22Rv1 (cell line): ENCODE measurements at regions not wholly inside any gene's neighbourhood (a gene's known extent, or its start where the extent isn't known, plus 50 kb on each side); places are given as distances from the start of the nearest gene placed in this dataset.

Experiments
- CTCF ChIP-seq: fragments of 450-650 bp; IDR thresholded peaks from 2 replicates; pipeline ENCODE4 v1.5.1; 2017; ENCODE audit warnings: mild to moderate bottlenecking
- ZFX ChIP-seq: fragments of 450-650 bp; IDR thresholded peaks from 2 replicates; pipeline ENCODE4 v1.6.1; 2017; ENCODE audit warnings: antibody characterized with exemption, borderline replicate concordance

- TF ChIP-seq CTCF (no peak), ZFX (no peak)
Measured at GRCh38 chr12:108401964-108402363, 62.9 kb upstream of the CMKLR1 start.
